Mesodermal cell (in vitro differentiated cells): ENCODE measurements at regions not wholly inside any gene's neighbourhood (a gene's known extent, or its start where the extent isn't known, plus 50 kb on each side); places are given as distances from the start of the nearest gene placed in this dataset.

Source experiments
- H3K27ac ChIP-seq: 2 replicates; pipeline ENCODE4 v1.7.0; 2013; ENCODE audit warnings: mild to moderate bottlenecking, low read depth, low read length, moderate library complexity; ENCODE audit not compliant: severe bottlenecking
- H3K36me3 ChIP-seq: 2 replicates; pipeline ENCODE4 v1.7.1; 2013; ENCODE audit warnings: mild to moderate bottlenecking, low read length, moderate library complexity; ENCODE audit not compliant: control insufficient read depth, insufficient read depth
- H3K4me1 ChIP-seq: one replicate; pipeline ENCODE4 v1.7.1; 2013; ENCODE audit warnings: mild to moderate bottlenecking, low read length; ENCODE audit not compliant: insufficient read depth, control insufficient read depth, poor library complexity, severe bottlenecking
- H3K4me3 ChIP-seq: 2 replicates; pipeline ENCODE4 v1.7.0; 2013; ENCODE audit warnings: low read length, control low read depth, mild to moderate bottlenecking; ENCODE audit not compliant: insufficient read depth, poor library complexity, severe bottlenecking; ENCODE audit errors: extremely low read depth
- H3K9me3 ChIP-seq: 2 replicates; pipeline ENCODE4 v1.7.1; 2013; ENCODE audit warnings: mild to moderate bottlenecking, low read length, moderate library complexity; ENCODE audit not compliant: control insufficient read depth
- WGBS, 2 experiments: methylation state at CpG; one replicate each; pipeline ENCODE4 v1.1.5; 2013; ENCODE audit warnings: missing lambda C conversion rate in 2 of 2; ENCODE audit not compliant: insufficient coverage in 2 of 2; 5-methylcytosine and 5-hydroxymethylcytosine counted together

DNA sequence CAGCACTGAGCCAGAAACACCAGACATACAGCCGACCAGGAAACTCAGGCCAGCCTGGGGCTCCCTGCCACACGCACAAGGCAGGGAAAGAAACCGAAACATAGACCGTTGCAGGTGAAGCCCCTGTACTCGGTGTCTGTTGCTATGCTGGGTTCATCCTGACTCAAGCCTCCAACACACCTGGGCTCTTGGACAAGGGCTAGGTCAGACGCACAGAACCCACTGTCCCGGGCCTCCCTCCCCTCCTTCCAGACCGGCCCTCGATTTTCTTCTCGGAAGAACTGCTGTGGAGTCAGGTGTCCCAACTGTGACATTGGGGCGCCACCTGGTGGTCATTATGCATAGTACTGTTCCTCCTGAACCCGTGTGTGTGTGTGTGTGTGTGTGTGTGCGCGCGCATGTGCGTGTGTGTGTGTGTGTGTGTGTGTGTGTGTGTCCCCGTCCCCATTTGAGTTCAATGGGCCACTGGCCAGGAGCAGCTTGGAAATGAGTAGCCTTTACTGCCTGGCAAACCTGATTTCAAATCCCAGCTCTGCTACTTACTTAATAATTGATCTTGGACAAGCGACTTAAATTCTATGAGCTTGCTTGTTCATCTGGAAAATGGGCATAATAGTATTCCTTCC, 55.4 kb upstream of the GLI2 start:
- Histone ChIP-seq H3K36me3 (no peaks in the 10 kb centered on the region), H3K4me1 (peaks cover 7% of the 10 kb centered on the region), H3K27ac (no peak overlapping the region), H3K9me3 (no peaks in the 10 kb centered on the region), H3K4me3 (no peak overlapping the region)
- WGBS, 2 experiments, result 41 to 55% methylated on average over 10 of the region's 18 CpGs

DNA sequence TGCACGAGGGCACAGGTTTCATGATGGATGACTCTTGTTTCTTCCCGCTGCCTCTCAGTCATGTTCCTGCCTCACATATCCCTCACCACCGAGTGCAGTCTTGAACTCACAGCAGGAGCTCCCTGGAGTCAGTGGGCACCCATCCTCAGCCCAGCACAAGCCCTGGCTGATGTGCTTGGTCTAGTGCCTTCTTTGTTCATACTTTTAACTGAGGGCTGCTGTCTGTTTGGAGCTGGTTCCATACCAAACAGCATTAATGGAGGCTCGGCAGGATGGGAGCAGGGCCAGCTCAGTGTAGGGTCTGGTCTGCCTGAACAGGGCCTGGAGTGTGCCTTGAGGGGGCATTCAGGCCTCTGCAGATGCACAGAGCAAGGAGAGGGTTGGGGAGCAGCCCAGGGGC, 54.5 kb upstream of the GLI2 start:
- Histone ChIP-seq H3K9me3 (no peaks in the 10 kb centered on the region), H3K27ac (no peak overlapping the region), H3K4me1 (peaks cover 7% of the 10 kb centered on the region), H3K4me3 (no peak overlapping the region), H3K36me3 (no peaks in the 10 kb centered on the region)
- WGBS, 2 experiments, result 63% methylated on average over 3 of the region's 4 CpGs

GRCh38 chr2:120681696-120682288, 53.9 kb upstream of the GLI2 start:
- Histone ChIP-seq H3K4me3 (no peak overlapping the region), H3K36me3 (no peaks in the 10 kb centered on the region), H3K27ac (no peak overlapping the region), H3K4me1 (peaks cover 7% of the 10 kb centered on the region), H3K9me3 (no peaks in the 10 kb centered on the region)
- WGBS, 2 experiments, result 89 to 94% methylated on average over 7 to 9 of the region's 11 CpGs

DNA sequence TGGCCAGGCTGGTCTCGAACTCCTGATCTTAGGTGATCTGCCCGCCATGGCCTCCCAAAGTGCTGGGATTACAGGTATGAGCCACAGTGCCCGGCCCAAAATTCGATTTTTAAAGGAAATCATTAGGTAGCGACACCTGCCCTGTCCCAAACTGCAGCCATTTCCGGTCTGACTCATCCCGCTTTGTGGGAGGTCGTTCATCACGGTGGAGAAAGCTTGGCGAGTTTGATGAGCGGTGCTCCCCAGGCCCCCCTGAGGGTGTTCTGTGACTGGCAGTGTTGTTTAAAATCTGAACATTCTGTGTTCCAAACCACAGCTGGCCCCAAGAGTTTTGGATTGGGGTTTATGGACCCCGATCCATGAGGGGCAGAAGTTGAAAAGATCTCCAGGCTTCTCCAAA, 53.0 kb upstream of the GLI2 start:
- H3K36me3 ChIP-seq, result no peaks in the 10 kb centered on the region
- 63 to 72% methylated on average over 9 to 11 of the region's 12 CpGs for WGBS, 2 experiments
- H3K27ac ChIP-seq, result no peak overlapping the region
- no peaks in the 10 kb centered on the region for H3K9me3 ChIP-seq
- peaks cover 7% of the 10 kb centered on the region for H3K4me1 ChIP-seq
- H3K4me3 ChIP-seq, result no peak overlapping the region

GRCh38 chr2:120683081-120683480, 52.6 kb upstream of the GLI2 start:
- WGBS, 2 experiments, result 58 to 61% methylated on average over 3 to 4 of the region's 6 CpGs
- H3K9me3 ChIP-seq, result no peaks in the 10 kb centered on the region
- no peak overlapping the region for H3K4me3 ChIP-seq
- no peak overlapping the region for H3K27ac ChIP-seq
- peaks cover 7% of the 10 kb centered on the region for H3K4me1 ChIP-seq
- H3K36me3 ChIP-seq, result no peaks in the 10 kb centered on the region

DNA sequence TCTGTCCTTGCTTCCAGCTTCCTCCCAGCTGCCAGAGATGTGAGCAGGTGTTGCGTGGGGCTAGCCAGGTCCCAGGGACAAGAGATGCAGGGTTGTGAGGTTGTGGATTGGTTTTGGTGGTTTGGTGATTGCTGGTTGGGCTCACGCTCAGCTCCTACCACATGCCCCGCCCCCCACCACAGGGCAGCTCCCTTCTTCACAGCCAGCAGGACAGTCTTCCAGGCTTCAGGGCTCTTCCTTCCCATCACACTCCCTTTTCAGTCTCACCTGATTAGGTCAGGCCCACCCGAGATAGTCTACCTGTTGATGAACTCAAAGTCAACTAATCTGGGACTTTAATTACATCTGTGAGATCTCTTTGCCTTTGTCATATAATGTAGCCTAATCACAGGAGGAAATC, 52.0 kb upstream of the GLI2 start:
- Histone ChIP-seq H3K9me3 (no peaks in the 10 kb centered on the region), H3K4me3 (no peak overlapping the region), H3K36me3 (no peaks in the 10 kb centered on the region), H3K4me1 (peaks cover 7% of the 10 kb centered on the region), H3K27ac (no peak overlapping the region)
- WGBS, 2 experiments, result 50 to 60% methylated on average over 1 to 2 of the region's 4 CpGs

DNA sequence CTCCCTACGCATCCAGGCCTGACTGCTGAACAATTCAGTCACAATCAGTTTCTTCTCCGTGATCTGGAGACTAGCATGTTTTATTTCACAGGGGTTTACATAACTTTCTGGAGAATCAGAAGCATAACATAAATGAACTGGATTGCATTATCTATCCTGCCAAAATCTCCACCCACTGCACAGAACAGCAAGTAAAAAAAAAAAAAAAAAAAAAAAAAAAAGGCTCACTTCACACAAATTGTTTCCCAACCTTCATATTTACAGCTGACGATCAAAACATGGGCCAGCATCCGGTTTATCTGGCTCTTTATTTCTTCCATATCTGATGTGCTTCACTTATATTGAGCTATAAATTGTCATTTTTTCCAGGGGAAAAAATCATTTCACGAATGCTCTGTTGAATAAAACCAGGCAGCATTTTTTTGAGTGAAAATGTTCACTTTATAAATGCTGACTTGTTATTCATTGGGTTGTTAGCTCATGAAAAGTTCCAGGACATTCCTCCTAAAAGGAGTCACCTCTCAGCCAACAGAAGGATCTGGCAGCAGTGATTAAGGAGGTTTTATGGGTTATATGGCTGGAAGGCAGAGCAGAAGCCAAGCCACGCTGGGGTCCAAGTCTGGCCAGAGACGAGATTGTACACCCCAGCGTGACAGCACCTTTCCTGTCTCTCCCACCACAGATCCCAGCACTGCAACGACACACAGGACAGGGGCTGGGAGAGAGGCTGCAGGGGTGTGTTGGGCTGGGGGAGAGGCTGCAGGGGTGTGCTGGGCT, 51.2 kb upstream of the GLI2 start:
- H3K4me3 ChIP-seq, result no peak overlapping the region
- 94 to 100% methylated on average over 3 to 9 of the region's 9 CpGs for WGBS, 2 experiments

DNA sequence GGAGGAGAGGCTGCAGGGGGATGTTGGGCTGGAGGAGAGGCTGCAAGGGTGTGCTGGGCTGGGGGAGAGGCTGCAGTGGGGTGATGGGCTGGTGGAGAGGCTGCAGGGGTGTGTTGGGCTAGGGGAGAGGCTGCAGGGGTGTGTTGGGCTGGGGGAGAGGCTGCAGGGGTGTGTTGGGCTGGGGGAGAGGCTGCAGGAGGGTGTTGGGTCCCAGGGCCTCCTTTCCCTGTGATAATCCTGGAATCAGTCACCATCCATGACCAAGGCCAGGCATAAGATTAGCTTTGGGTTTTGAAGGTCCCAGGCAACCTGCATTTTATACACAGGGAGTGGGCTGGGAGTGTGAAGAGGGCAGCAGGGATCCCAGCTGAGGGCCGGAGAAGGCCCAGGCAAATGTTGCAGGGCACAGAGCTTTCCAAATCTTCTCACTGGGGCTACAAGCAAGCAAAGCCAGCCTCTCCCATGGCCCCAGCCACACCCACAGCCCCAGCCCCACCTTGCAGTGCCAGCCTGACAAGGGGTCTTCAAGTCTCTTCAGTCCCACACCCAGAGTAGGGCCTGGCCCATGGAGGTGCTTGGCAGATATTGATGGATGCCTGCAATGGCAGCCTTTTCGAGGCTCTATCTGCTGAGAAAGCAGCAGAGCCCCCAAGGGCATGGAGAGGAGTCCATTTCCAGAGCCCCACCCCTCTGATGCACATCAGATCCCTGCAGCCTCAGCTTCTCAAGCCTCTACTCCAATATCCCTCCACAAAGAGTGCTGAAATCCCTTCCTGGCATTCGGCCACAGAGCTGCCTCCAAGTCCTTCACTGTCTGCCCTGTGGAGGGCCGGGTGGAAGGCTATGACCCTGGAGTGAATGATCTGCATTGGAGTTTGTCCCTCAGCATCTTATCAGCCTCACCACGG, 50.3 kb upstream of the GLI2 start:
- H3K9me3 ChIP-seq, result no peaks in the 10 kb centered on the region
- 76 to 90% methylated on average over 3 to 5 of the region's 5 CpGs for WGBS, 2 experiments
- no peak overlapping the region for H3K27ac ChIP-seq
- H3K4me3 ChIP-seq, result no peak overlapping the region
- H3K36me3 ChIP-seq, result no peaks in the 10 kb centered on the region
- peaks cover 7% of the 10 kb centered on the region for H3K4me1 ChIP-seq

More for the DNA sequence above, 51.2 kb upstream of the GLI2 start:
- H3K4me1 ChIP-seq, result peaks cover 7% of the 10 kb centered on the region
- no peaks in the 10 kb centered on the region for H3K36me3 ChIP-seq
- no peak overlapping the region for H3K27ac ChIP-seq
- H3K9me3 ChIP-seq, result no peaks in the 10 kb centered on the region
